CD14-positive monocyte (primary cell): ENCODE measurements at regions not wholly inside any gene's neighbourhood (a gene's known extent, or its start where the extent isn't known, plus 50 kb on each side); places are given as distances from the start of the nearest gene placed in this dataset.

Source experiments
- DNase-seq, 3 donors: peaks; one replicate each; pipeline ENCODE4 v3.0.0-alpha.2; 2011 to 2022
- H2AFZ ChIP-seq: 2 replicates; pipeline ENCODE4 v1.6.0; 2012; ENCODE audit warnings: mild to moderate bottlenecking, low read depth, low read length, inconsistent platforms; ENCODE audit not compliant: insufficient read depth, poor library complexity, severe bottlenecking
- H3K27ac ChIP-seq, 2 donors: 1 replicate in 1 of 2; 2 replicates in 1 of 2; pipeline ENCODE4 v1.5.1; 2012 to 2013; ENCODE audit warnings: low read length in 2 of 2, control low read depth in 1 of 2, inconsistent platforms in 1 of 2, low read depth in 1 of 2, mild to moderate bottlenecking in 1 of 2
- H3K27me3 ChIP-seq, 2 donors: one replicate each; pipeline versions ENCODE4 v1.6.0 to v1.6.1; 2011 to 2013; ENCODE audit warnings: low read length in 2 of 2; ENCODE audit not compliant: control insufficient read depth in 2 of 2, insufficient read depth in 2 of 2
- H3K36me3 ChIP-seq, 2 donors: replicated peaks in 1 of 2; 1 replicate in 1 of 2; 2 replicates in 1 of 2; pipeline versions ENCODE4 v1.5.1 to v1.6.1; 2012 to 2013; ENCODE audit warnings: low read length in 2 of 2, control low read depth in 1 of 2, inconsistent platforms in 1 of 2, mild to moderate bottlenecking in 1 of 2; ENCODE audit not compliant: insufficient read depth in 2 of 2, control insufficient read depth in 1 of 2
- H3K4me1 ChIP-seq, 2 donors: 1 replicate in 1 of 2; 2 replicates in 1 of 2; pipeline versions ENCODE4 v1.5.1 to v1.6.1; 2012 to 2013; ENCODE audit warnings: low read length in 2 of 2, control low read depth in 1 of 2, inconsistent platforms in 1 of 2, mild to moderate bottlenecking in 1 of 2, moderate library complexity in 1 of 2; ENCODE audit not compliant: insufficient read depth in 2 of 2, control insufficient read depth in 1 of 2
- H3K4me2 ChIP-seq: replicated peaks from 2 replicates; pipeline ENCODE3; 2012; ENCODE audit warnings: low read length, moderate library complexity, mild to moderate bottlenecking; ENCODE audit not compliant: poor library complexity, severe bottlenecking; ENCODE audit errors: extremely low read depth
- H3K4me3 ChIP-seq, 3 experiments: fragments of 200-600 bp in 1 of 3; sonication (generic) in 1 of 3; replicated peaks in 1 of 3; 1 replicate in 2 of 3; 2 replicates in 1 of 3; pipeline ENCODE4 v1.5.1; 2011 to 2013; ENCODE audit warnings: low read length in 3 of 3, mild to moderate bottlenecking in 3 of 3, control low read depth in 2 of 3, low read depth in 2 of 3, inconsistent platforms in 1 of 3, moderate library complexity in 1 of 3
- H3K79me2 ChIP-seq: 2 replicates; pipeline ENCODE4 v1.6.0; 2012; ENCODE audit warnings: mild to moderate bottlenecking, control low read depth, inconsistent platforms, low read length, moderate library complexity; ENCODE audit not compliant: insufficient read depth
- H3K9ac ChIP-seq: 2 replicates; pipeline ENCODE4 v1.6.0; 2017; ENCODE audit warnings: low read length, mild to moderate bottlenecking; ENCODE audit not compliant: insufficient read depth, poor library complexity, severe bottlenecking
- H3K9me3 ChIP-seq, 2 donors: replicated peaks in 1 of 2; 1 replicate in 1 of 2; 2 replicates in 1 of 2; pipeline versions ENCODE4 v1.5.1 to v1.6.1; 2012 to 2013; ENCODE audit warnings: low read length in 2 of 2, control low read depth in 1 of 2; ENCODE audit not compliant: control insufficient read depth in 1 of 2, insufficient read depth in 1 of 2
- H4K20me1 ChIP-seq: 2 replicates; pipeline ENCODE4 v1.6.0; 2012; ENCODE audit warnings: mild to moderate bottlenecking, low read length, control low read depth, moderate library complexity; ENCODE audit not compliant: insufficient read depth
- H3K27ac Mint-ChIP-seq, 7 donors: one replicate each; pipeline ENCODE4 v1.8.0; 2020; ENCODE audit warnings: mild to moderate bottlenecking in 7 of 7, mixed read lengths in 7 of 7, moderate library complexity in 6 of 7, inconsistent platforms in 2 of 7
- H3K27me3 Mint-ChIP-seq, 3 donors: one replicate each; pipeline ENCODE4 v1.8.0; 2021 to 2022; ENCODE audit warnings: low read depth in 3 of 3, mild to moderate bottlenecking in 3 of 3, mixed read lengths in 3 of 3, moderate library complexity in 3 of 3, inconsistent platforms in 1 of 3
- H3K36me3 Mint-ChIP-seq, 2 donors: one replicate each; pipeline ENCODE4 v1.8.0; 2020; ENCODE audit warnings: mixed read lengths in 2 of 2, inconsistent platforms in 1 of 2, mild to moderate bottlenecking in 1 of 2
- H3K4me1 Mint-ChIP-seq: one replicate; pipeline ENCODE4 v1.8.0; 2020; ENCODE audit warnings: mild to moderate bottlenecking, mixed read lengths
- H3K4me3 Mint-ChIP-seq, 2 donors: one replicate each; pipeline ENCODE4 v1.8.0; 2020; ENCODE audit warnings: mild to moderate bottlenecking in 2 of 2, mixed read lengths in 2 of 2, moderate library complexity in 1 of 2
- H3K9me3 Mint-ChIP-seq, 7 donors: one replicate each; pipeline ENCODE4 v1.8.0; 2020 to 2022; ENCODE audit warnings: mixed read lengths in 7 of 7, mild to moderate bottlenecking in 6 of 7, moderate library complexity in 6 of 7, inconsistent platforms in 2 of 7
- CTCF ChIP-seq: fragments of 200-600 bp; IDR thresholded peaks from one replicate; pipeline ENCODE4 v1.8.0; 2022; ENCODE audit warnings: antibody characterized with exemption, mild to moderate bottlenecking
- WGBS: methylation state at CpG from one replicate; pipeline ENCODE4 v1.1.5; 2013; ENCODE audit warnings: missing lambda C conversion rate; ENCODE audit not compliant: insufficient coverage; 5-methylcytosine and 5-hydroxymethylcytosine counted together
- intact Hi-C, 2 donors: fragments of 100-400 bp; cut with micrococcal nuclease; formaldehyde crosslinking; loops; one replicate each; pipeline versions ENCODE4 v1.15.0 to v1.15.1; 2023

GRCh38 chr5:57653636-57654290 is 171.2 kb upstream of the ACTBL2 start:
- intact Hi-C loops, result no loop called here
- H3K36me3 Mint-ChIP-seq, result no peaks in the 10 kb centered on the region

GRCh38 chr5:57651127-57651526 is 168.5 kb upstream of the ACTBL2 start:
- intact Hi-C loops, result no loop called here
- peak overlapping the region in 1 of 7 donors; percentile 50 for H3K27ac Mint-ChIP-seq
- Histone ChIP-seq H3K27me3 (no peaks in the 10 kb centered on the region), H3K9me3 (no peaks in the 10 kb centered on the region), H2AFZ (no peak overlapping the region), H4K20me1 (no peaks in the 10 kb centered on the region), H3K9ac (no peak overlapping the region), H3K4me3 (no peak overlapping the region), H3K36me3 (no peaks in the 10 kb centered on the region), H3K79me2 (no peaks in the 10 kb centered on the region), H3K4me1 (no peaks in the 10 kb centered on the region), H3K4me2 (no peak overlapping the region), H3K27ac (no peak overlapping the region)
- no peaks in the 10 kb centered on the region for H3K36me3 Mint-ChIP-seq
- H3K4me3 Mint-ChIP-seq, result no peak overlapping the region
- no peak for DNase-seq
- TF ChIP-seq CTCF, result no peak
- H3K27me3 Mint-ChIP-seq, result no peaks in the 10 kb centered on the region
- no peaks in the 10 kb centered on the region for H3K4me1 Mint-ChIP-seq
- peaks cover 0 to 7% (median 0%) of the 10 kb centered on the region in 7 donors for H3K9me3 Mint-ChIP-seq
- WGBS, result 82% methylated on average over 1 of the region's 1 CpG

More at GRCh38 chr5:57653636-57654290, 171.2 kb upstream of the ACTBL2 start:
- no peak overlapping the region for H2AFZ ChIP-seq
- Mint-ChIP-seq H3K27ac (no peak overlapping the region), H3K27me3 (no peaks in the 10 kb centered on the region), H3K4me3 (no peak overlapping the region), H3K4me1 (no peaks in the 10 kb centered on the region), H3K9me3 (peaks cover 0 to 5% (median 0%) of the 10 kb centered on the region in 7 donors)
- WGBS, result 94% methylated on average over 2 of the region's 3 CpGs
- no peak for TF ChIP-seq CTCF
- H3K9ac ChIP-seq, result no peak overlapping the region
- H3K27ac ChIP-seq, result no peak overlapping the region
- no peaks in the 10 kb centered on the region for H3K36me3 ChIP-seq
- H3K4me3 ChIP-seq, result no peak overlapping the region
- DNase-seq, result no peak
- H3K4me1 ChIP-seq, result no peaks in the 10 kb centered on the region
- H3K9me3 ChIP-seq, result no peaks in the 10 kb centered on the region
- H3K79me2 ChIP-seq, result no peaks in the 10 kb centered on the region
- H4K20me1 ChIP-seq, result no peaks in the 10 kb centered on the region
- H3K4me2 ChIP-seq, result no peak overlapping the region
- no peaks in the 10 kb centered on the region for H3K27me3 ChIP-seq
